ENCODE measurements at regions not wholly inside any gene's neighbourhood (a gene's known extent, or its start where the extent isn't known, plus 50 kb on each side); places are given as distances from the start of the nearest gene placed in this dataset.

DNA sequence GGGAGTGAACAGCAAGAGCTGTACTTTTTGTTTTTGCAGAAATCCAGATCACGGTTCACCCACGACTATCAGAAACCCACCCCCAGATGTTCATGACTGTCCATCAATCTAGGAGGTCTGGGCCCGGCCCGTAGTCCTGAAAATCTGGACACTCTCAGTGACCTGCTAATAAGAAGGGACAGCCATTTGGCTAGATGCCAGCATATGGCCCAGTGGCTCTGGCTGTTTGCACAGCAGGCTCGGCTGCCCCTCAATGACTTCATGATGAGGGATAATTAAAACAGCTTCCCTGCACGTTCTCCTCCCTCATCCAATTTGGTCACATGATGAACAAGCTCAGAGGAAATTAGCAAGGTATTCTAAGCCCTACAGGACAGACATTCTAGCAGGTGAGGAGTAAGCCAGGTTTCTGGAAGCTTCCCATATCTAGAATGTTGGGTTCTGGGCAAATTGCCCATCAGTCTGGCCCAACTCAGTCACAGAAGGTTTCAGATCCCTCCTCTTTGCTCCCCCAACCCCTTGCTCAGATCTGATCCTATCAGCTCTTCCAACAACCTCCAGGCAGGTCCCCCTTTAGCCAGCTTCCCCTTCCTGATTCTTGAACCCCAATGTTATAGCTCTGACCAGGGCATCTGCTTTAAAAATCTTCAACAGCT is 397.3 kb downstream of the SHANK2 start:
- TF ChIP-seq, protein P1, sequence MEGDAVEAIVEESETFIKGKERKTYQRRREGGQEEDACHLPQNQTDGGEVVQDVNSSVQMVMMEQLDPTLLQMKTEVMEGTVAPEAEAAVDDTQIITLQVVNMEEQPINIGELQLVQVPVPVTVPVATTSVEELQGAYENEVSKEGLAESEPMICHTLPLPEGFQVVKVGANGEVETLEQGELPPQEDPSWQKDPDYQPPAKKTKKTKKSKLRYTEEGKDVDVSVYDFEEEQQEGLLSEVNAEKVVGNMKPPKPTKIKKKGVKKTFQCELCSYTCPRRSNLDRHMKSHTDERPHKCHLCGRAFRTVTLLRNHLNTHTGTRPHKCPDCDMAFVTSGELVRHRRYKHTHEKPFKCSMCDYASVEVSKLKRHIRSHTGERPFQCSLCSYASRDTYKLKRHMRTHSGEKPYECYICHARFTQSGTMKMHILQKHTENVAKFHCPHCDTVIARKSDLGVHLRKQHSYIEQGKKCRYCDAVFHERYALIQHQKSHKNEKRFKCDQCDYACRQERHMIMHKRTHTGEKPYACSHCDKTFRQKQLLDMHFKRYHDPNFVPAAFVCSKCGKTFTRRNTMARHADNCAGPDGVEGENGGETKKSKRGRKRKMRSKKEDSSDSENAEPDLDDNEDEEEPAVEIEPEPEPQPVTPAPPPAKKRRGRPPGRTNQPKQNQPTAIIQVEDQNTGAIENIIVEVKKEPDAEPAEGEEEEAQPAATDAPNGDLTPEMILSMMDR (IDR thresholded peaks at IDR 0.05; ENCODE audit: insufficient read depth, low read depth, low read length, missing control alignments) = no peak
- H3K4me3 ChIP-seq (ENCODE audit: low read length) = no peak overlapping the region
- DNase-seq (ENCODE audit: low read depth) = no peak

DNA sequence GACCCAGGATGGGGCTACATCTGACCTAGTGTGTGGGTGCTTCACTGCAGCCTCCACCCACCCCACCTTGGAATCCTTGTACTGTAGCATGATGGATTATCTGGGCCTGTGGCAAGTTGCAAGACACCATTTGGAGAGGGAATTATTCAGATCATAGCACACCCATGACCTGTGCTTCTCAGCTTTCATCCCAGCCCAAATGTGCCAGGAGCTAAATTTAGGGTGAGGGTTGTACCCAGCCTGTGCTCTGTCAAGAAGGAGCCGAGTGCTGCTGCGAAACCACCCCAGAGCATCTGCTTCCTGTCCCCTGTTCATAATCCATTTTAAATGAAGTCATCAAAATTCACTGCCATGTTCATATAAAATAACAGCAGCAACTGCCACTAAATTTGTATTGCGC is 394.5 kb downstream of the SHANK2 start:
- no peak overlapping the region for H3K4me3 ChIP-seq (ENCODE audit: low read length)
- TF ChIP-seq, protein P1 (IDR thresholded peaks at IDR 0.05; ENCODE audit: insufficient read depth, low read depth, low read length, missing control alignments) = no peak

DNA sequence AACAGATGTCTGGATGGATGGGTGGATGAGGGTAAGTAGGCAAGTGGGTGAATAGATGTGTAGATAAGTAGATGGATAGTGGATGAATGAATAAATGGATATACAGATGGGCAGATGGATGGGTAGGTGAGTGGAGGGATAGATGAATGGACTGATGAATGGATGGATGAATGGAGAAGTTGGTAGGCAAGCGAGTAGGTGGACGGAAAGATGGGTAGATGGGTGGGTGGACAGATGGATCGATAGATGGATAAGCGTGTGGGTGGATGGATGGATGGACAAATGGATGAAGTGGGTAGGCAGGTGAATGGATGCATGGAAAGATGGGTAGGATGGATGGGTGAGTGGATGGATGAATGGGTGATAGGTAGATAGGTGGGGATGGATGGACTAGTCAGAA is 393.2 kb downstream of the SHANK2 start:
- no peak for DNase-seq (ENCODE audit: low read depth)
- H3K4me3 ChIP-seq (ENCODE audit: low read length) = no peak overlapping the region
- TF ChIP-seq, protein P1 (IDR thresholded peaks at IDR 0.05; ENCODE audit: insufficient read depth, low read depth, low read length, missing control alignments) = no peak

More for the DNA sequence above, 394.5 kb downstream of the SHANK2 start:
- DNase-seq (ENCODE audit: low read depth) = no peak

DNA sequence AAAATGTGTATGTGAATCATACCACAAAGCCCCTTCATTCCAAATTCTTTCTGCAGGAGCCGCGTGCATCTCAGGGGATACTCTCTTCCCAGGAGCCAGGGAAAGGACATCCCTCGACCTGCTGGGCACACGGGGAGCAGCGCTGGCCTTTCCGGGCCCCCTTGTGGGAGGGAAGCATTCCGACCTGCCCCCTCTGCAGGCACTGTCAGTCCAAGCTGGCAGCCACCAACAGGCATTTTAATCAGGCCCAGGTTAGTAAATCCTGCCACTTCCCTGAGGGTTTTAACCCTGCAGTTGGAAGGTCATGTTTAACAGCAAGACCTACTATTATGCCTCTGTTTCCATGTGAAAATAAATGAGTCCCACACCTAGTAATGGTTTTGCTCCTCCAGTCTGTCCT is 391.5 kb downstream of the SHANK2 start:
- TF ChIP-seq, protein P1 (IDR thresholded peaks at IDR 0.05; ENCODE audit: insufficient read depth, low read depth, low read length, missing control alignments) = no peak
- H3K4me3 ChIP-seq (ENCODE audit: low read length) = no peak overlapping the region
- no peak for DNase-seq (ENCODE audit: low read depth)

DNA sequence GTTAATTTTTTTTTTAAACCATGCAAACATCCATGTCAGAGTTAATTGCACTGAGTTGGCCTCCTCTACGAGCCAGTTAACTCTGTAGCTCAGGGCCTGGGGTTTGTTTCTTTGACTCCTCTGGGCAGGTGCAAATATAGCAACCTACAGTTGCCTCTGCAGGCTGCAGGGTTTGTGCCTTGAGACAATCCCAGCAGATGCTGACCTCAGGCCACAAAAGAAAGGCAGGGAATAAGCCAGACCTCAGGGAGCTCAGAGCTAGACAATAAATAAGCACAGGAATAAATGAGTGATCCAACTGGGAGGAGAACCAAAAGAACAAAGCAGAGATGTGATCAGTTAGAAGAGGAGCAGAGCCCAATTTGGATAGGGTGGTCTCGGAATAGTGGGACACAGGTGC is 390.8 kb downstream of the SHANK2 start:
- TF ChIP-seq, protein P1 (IDR thresholded peaks at IDR 0.05; ENCODE audit: insufficient read depth, low read depth, low read length, missing control alignments) = no peak
- no peak for DNase-seq (ENCODE audit: low read depth)
- no peak overlapping the region for H3K4me3 ChIP-seq (ENCODE audit: low read length)

DNA sequence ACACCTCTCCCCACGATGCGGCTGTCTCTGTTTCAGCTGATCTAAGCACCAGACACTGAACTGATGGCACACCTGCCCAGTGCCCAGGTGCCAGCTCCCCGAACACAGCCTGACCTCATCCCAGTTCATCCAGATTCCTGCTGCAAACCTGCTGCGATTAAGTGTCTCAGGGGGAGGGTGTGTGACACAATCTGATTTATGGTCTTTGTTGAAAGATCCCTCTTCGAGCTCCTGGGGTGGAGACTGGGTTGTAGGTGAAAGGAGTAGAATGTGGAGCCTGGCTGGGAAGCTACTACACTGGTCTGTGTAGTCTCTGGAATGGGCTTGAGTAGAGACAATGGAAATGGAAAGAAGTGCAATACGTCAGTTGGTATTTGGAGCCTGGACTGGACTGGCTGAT is 390.3 kb downstream of the SHANK2 start:
- H3K4me3 ChIP-seq (ENCODE audit: low read length) = no peak overlapping the region
- TF ChIP-seq, protein P1 (IDR thresholded peaks at IDR 0.05; ENCODE audit: insufficient read depth, low read depth, low read length, missing control alignments) = no peak
- DNase-seq (ENCODE audit: low read depth) = no peak

DNA sequence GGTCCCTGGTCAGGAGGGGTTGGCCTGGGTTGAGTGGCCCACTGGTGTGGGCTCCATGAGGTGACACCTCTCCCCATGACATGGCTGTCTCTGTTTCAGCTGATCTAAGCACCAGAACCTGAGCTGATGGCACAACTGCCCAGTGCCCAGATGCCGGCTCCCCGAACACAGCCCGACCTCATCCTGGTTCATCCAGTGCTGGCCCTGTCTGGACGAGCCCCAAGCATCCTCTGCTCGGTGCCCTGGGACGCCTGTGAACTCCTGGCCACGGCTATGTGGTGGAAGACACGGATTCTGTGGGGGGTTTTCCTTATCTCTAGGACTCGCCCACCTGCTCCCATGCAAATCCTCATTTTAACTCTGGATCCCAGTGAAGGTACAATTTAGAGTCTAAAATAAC is 389.2 kb downstream of the SHANK2 start:
- H3K4me3 ChIP-seq (ENCODE audit: low read length) = no peak overlapping the region
- TF ChIP-seq, protein P1 (IDR thresholded peaks at IDR 0.05; ENCODE audit: insufficient read depth, low read depth, low read length, missing control alignments) = no peak
- no peak for DNase-seq (ENCODE audit: low read depth)

Data from epithelial cell of esophagus (primary cell).